ENCODE measurements at regions not wholly inside any gene's neighbourhood (a gene's known extent, or its start where the extent isn't known, plus 50 kb on each side); places are given as distances from the start of the nearest gene placed in this dataset.

DNA sequence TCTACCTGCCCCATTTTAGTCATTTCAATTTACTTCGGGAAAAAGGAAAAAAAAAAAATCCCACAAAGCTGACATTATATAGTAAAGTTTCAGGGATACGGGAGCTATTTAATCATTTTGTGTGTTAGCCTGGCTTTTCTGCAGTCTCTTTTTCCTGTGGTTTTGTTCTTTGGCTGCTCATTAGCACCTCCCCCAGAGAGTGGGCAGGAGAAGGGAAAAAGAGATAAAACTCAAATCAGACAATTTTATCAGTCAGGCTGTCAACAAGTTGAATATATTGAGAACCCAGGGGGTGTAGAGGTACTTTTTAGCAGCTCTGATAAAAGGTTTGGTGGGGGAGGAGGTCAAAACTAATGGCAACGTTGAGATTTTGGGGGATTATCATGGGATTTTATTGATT is 559.0 kb upstream of the PSMD7 start:
- no peak for TF ChIP-seq CTCF (IDR thresholded peaks at IDR 0.05; ENCODE audit: low read depth, low read length, missing control alignments)

DNA sequence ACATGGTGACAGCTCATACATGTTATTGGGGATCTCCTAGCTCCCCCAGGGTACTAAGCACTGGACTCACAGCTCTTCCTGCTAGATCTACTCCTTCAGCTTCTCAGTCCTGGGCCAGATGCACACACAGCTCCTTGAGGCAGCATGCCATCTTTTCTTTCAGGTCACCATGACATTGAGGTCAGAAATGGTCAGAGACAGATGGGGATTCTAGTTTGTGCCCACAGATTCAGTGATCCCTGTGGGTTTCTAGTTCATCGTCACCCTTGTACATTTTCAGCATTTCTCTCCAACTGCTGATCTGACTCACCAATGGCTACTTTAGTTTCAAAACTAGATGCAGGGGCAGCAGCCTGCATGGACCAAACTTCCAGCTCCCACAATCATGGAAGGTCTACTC is 560.7 kb upstream of the PSMD7 start:
- DNase-seq (ENCODE audit: low read depth): no peak
- TF ChIP-seq CTCF (IDR thresholded peaks at IDR 0.05; ENCODE audit: low read depth, low read length, missing control alignments): no peak
- no peak overlapping the region for H3K4me3 ChIP-seq (ENCODE audit: low read depth, low read length)
- in situ Hi-C loops (cut with HindIII; ENCODE audit: low sequenced_read_pairs): no loop called here

More for the DNA sequence above, 559.0 kb upstream of the PSMD7 start:
- no peak for DNase-seq (ENCODE audit: low read depth)
- no peak overlapping the region for H3K4me3 ChIP-seq (ENCODE audit: low read depth, low read length)
- in situ Hi-C loops (cut with HindIII; ENCODE audit: low sequenced_read_pairs): no loop called here

- H3K4me3 ChIP-seq (ENCODE audit: low read depth, low read length): no peak overlapping the region
- in situ Hi-C loops (cut with HindIII; ENCODE audit: low sequenced_read_pairs): no loop called here
- TF ChIP-seq CTCF (IDR thresholded peaks at IDR 0.05; ENCODE audit: low read depth, low read length, missing control alignments): no peak
- peak; percentile 39 for DNase-seq (ENCODE audit: low read depth)
Observed at GRCh38 chr16:73735018-73735417, 561.6 kb upstream of the PSMD7 start.

GRCh38 chr16:73732681-73733080 is 563.9 kb upstream of the PSMD7 start:
- in situ Hi-C loops (cut with HindIII; ENCODE audit: low sequenced_read_pairs): no loop called here
- TF ChIP-seq CTCF (IDR thresholded peaks at IDR 0.05; ENCODE audit: low read depth, low read length, missing control alignments): no peak
- no peak for DNase-seq (ENCODE audit: low read depth)
- H3K4me3 ChIP-seq (ENCODE audit: low read depth, low read length): no peak overlapping the region

- in situ Hi-C loops (cut with HindIII; ENCODE audit: low sequenced_read_pairs): no loop called here
- TF ChIP-seq CTCF (IDR thresholded peaks at IDR 0.05; ENCODE audit: low read depth, low read length, missing control alignments): no peak
- H3K4me3 ChIP-seq (ENCODE audit: low read depth, low read length): no peak overlapping the region
- DNase-seq (ENCODE audit: low read depth): no peak
Observed at GRCh38 chr16:73732143-73732542, 564.5 kb upstream of the PSMD7 start.

GRCh38 chr16:73730481-73731090 is 566.0 kb upstream of the PSMD7 start:
- TF ChIP-seq CTCF (IDR thresholded peaks at IDR 0.05; ENCODE audit: low read depth, low read length, missing control alignments): no peak
- in situ Hi-C loops (cut with HindIII; ENCODE audit: low sequenced_read_pairs): no loop called here
- H3K4me3 ChIP-seq (ENCODE audit: low read depth, low read length): no peak overlapping the region
- DNase-seq (ENCODE audit: low read depth): no peak

Data from astrocyte of the cerebellum (primary cell).